HG02852 (cell line): ENCODE measurements at regions not wholly inside any gene's neighbourhood (a gene's known extent, or its start where the extent isn't known, plus 50 kb on each side); places are given as distances from the start of the nearest gene placed in this dataset.

Source experiments
- ATAC-seq: cut with Tn5 transposase; IDR thresholded peaks from one replicate; pipeline ENCODE4 v1.9.1; 2021; ENCODE audit warnings: mild to moderate bottlenecking, moderate library complexity; ENCODE audit not compliant: unreplicated experiment

DNA sequence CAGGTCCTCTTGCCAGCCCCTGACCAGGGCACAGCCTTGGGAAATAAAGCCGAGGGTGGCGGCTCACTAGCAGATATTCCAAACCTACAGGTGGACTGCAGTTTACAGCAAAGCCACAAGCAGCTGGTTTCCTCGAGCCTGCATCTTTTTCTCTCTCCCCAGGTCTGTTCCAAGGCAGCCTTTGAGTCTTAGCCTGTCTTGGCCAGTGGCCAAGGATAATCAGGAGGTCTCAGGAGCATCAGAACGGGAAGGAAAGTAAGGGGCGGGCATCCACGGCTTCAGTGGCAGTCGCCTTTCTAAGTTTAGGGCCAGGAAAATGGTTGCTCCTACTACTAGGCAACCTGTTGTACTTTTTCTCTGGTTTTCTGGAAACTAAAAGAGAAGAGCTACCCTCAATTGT is 219.7 kb upstream of the ZMIZ1 start:
- ATAC-seq, result no peak

DNA sequence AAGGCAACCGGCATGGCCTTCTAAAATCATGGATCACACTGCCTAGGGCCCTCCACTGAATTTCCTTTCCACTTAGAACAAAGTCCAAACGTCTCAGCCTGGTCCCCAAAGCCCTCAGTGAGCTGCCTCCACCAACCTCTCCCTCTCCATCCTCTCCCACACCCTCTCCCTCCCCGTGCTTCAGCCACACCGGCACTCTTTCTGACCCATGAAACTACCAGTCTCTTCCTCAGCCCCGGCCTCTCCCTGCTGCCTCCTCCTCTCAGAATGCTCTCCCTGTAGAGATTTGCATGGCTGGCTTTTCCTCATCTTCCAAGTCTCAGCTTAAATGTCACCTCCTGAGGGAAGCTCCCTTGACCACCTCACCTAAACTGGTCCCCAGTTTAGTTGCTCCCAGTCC is 219.0 kb upstream of the ZMIZ1 start:
- ATAC-seq, result no peak

GRCh38 chr10:78850644-78851435 is 217.9 kb upstream of the ZMIZ1 start:
- ATAC-seq, result no peak

DNA sequence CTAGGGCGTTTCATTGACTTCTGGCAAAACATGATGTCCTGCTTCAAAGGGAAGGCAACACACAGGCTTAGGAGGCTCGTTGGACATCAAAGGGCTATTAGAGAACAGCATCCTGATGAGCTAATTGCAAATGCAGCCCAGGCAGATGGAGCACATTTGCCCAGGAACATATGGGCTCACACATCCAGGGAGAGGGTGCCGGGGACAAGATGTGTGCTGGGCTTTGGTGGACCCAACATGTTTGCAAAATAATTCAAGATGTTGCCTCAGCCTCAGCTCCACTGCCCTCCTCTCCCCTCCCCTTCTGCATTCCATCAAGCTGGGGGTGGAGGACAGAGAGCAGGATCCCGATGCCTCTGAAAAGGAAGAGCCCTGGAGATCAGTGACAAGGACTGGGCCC is 217.1 kb upstream of the ZMIZ1 start:
- ATAC-seq, result no peak

DNA sequence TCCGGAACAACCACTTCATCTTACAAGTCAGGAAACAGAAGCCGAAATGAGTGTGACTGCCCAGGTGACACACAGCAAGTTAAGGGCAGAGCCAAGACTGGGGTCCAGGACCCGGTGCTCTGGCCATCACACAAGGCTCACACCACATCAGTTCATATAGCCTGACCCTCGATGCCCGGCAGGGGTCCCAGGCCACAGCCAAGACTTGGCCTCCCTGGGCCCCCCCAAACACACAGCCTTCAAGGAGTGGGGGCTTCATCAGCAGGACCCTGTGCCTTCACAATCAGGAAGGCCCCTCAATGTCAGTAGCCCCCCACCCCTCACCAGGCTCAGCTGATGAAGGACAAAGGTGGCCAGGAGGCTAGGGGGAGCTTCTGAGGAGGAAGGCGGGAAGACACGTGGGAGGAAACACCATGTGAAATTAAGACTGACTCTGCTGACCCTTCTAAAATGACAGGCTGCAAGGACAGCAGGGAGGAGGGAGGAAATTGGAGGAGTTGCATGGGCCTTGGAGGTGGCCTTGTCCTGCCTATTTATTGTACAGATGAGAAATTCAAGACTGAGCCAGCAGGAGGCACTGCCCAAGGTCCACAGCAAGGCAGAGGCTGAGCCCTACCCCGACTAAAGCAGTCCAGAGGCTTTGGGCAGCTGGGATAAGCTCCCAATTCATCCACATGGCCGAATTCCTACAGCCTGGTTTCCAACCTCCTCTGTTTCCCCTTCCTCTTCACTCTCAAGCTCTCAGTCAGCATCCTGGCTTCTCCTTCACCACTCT is 216.1 kb upstream of the ZMIZ1 start:
- ATAC-seq, result no peak

- ATAC-seq, result no peak
Measured at GRCh38 chr10:78853864-78854263, 214.9 kb upstream of the ZMIZ1 start.

DNA sequence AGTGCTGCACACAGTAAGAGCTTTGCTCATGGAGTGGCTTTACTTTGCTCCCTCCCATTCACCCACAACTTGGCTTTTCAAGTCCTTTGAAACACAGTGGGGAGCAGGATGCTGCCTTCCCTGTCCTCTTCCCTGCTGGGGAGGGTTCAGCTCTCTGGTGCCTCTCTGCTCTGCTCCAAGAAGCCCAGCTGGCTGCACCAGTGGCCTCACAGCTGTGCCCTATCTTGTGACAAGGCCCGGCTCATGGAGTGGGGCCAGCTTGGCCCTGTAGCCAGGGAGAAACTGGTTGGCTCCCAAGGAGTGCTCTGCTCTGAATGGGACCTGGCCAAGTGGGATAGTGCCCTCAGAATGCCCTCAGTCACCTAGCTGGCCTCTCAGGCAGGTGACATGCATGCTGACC is 212.3 kb upstream of the ZMIZ1 start:
- no peak for ATAC-seq

- ATAC-seq, result no peak
Measured at GRCh38 chr10:78857193-78857592, 211.6 kb upstream of the ZMIZ1 start.

DNA sequence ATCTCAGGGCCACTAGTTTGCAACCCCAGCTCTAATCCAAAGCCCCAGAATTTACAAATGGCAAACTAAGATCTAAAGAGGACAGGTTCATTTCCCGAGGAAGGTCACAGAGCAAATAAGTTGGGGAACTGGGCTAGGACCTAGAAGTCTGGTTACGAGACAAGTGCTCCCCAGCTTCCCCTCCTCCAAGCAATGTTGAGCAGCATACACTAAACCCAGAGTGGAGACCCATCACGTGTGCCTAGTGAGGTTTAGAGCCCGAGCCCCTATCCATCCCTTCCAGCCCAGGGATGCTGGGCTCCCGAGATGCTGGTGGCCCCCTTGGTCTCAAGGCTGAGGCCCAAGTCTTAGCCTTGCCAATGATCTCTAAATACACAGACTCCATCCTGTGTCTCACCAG is 209.5 kb upstream of the ZMIZ1 start:
- ATAC-seq, result no peak

DNA sequence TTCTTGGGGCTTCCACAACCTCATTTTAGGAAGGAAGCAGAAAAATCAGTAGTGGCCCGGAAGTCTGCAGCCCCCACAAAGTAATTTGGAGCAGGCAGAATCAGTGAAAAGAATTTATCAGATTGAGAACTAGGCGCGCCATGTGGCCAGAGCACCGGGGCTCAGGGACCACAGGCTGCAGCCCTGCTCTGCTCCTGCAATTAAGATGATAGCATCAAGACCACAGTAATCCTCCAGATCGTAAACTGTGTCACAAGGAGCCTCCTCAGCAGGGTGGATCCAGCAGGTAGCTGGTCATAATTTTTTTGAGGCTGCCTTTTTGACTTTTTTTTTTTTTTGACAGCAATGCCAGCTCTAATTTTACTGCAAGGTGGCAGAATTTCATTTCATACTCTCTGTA is 209.0 kb upstream of the ZMIZ1 start:
- ATAC-seq, result no peak

GRCh38 chr10:78860260-78860914 is 208.4 kb upstream of the ZMIZ1 start:
- ATAC-seq, result no peak

DNA sequence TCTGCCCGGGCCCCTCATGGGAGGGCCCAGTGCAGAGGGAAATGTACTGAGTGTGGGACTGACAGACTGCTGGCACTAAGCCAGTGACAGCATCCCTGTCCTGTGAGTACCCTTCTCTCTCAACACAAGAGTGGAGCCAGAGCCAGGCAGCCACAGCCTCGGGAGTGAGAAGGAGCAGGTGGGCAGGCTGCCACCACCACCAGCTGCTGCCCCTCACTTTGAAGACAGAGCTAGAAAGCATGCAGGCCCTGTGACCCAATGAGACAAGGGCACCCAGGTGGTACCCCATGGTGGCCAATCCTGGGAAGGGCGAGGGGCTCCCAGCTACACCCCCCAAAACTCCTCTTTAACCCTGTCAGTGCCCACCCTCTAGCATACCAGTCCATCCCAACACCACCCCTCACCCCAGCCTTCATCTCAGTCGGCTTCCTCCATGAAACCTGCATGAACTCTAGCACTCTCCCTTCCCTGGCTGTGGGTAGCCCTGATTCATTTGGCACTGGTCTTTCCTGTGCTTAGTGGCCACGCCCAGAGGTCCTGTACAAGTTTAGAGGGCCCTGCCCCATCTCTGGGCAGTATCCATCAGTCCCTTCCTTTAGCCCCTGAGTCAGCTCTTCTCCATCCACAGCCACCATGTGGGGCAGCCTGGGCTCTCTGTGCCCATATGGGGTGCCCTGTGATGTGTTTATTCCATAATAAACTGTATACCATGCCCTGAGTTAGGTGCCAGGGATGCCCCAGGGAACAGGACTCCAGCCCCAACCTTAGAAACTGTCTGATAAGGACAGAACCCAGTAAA is 207.0 kb upstream of the ZMIZ1 start:
- no peak for ATAC-seq

- ATAC-seq, result no peak
Measured at GRCh38 chr10:78862328-78862640, 206.5 kb upstream of the ZMIZ1 start.

- ATAC-seq, result no peak
Measured at GRCh38 chr10:78863140-78863905, 205.4 kb upstream of the ZMIZ1 start.

GRCh38 chr10:78863906-78864239 is 204.9 kb upstream of the ZMIZ1 start:
- ATAC-seq, result no peak

- no peak for ATAC-seq
Measured at GRCh38 chr10:78864761-78865537, 203.8 kb upstream of the ZMIZ1 start.

- no peak for ATAC-seq
Measured at GRCh38 chr10:78865538-78865875, 203.3 kb upstream of the ZMIZ1 start.

DNA sequence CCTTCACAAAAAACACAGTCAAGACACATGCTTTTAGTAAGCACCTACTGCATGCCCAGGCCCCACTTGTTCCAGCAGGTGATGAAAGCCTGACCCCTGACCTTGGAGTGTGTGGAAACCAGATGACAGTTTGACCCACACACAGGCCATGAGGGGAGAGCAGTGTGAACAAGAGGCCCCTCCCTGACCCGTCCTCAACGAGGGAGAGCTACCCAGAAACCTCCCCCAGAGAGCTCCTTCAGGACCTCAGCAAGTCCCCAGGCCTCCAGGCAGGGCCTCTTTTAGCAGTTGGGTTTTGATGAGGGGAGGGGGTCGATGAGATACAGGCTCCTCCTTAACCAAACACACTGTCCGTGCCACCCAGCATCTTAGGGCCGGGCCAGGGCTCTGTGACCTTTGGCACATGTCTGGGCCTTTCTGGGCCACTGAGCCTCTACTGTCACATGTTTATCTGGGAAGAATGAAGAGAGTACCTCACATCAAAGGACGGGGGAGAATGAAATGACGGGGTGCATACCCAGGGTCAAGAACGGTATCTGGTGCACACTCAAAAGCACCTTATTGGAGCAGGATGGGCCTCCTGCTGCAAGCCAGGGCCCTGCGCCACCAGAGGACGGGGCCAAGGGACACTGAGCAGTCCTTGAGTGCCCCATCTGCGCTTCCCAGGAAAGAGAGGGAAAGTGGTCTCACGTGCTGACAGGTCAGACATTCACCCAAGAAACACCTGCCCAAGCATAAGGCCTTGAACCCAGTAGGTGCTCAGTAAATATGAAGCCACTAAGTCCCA is 202.6 kb upstream of the ZMIZ1 start:
- ATAC-seq, result no peak
